ENCODE measurements at regions not wholly inside any gene's neighbourhood (a gene's known extent, or its start where the extent isn't known, plus 50 kb on each side); places are given as distances from the start of the nearest gene placed in this dataset.

- TF ChIP-seq POLR2A (IDR thresholded peaks at IDR 0.05) (no peak), CTCF (IDR thresholded peaks at IDR 0.05) (no peak)
Measured at GRCh38 chr17:79223953-79224352, 149.3 kb downstream of the ENGASE start.
